ENCODE measurements at regions not wholly inside any gene's neighbourhood (a gene's known extent, or its start where the extent isn't known, plus 50 kb on each side); places are given as distances from the start of the nearest gene placed in this dataset.

- H3K4me1 Mint-ChIP-seq (ENCODE audit: low read depth, unreplicated experiment), result no peaks in the 10 kb centered on the region
- peaks cover 3% of the 10 kb centered on the region for H3K9me3 Mint-ChIP-seq (ENCODE audit: unreplicated experiment)
- no peaks in the 10 kb centered on the region for H3K36me3 Mint-ChIP-seq (ENCODE audit: low read depth, unreplicated experiment)
- TF ChIP-seq CTCF (IDR thresholded peaks at IDR 0.05; ENCODE audit: insufficient read depth, low read depth, low read length) (no peak), EZH2 (IDR thresholded peaks at IDR 0.05; ENCODE audit: insufficient read depth, low read length) (no peak)
- H3K27me3 ChIP-seq (ENCODE audit: insufficient read depth, low read length), result no peaks in the 10 kb centered on the region
- H2AFZ ChIP-seq (ENCODE audit: low read depth, low read length), result no peak overlapping the region
- H3K27ac Mint-ChIP-seq (ENCODE audit: unreplicated experiment), result no peak overlapping the region
- no peak overlapping the region for H3K27ac ChIP-seq (ENCODE audit: low read depth, low read length)
- no peak overlapping the region for H3K4me3 Mint-ChIP-seq (ENCODE audit: unreplicated experiment)
- no peaks in the 10 kb centered on the region for H3K36me3 ChIP-seq (ENCODE audit: insufficient read depth, low read length)
- H3K9me3 ChIP-seq (ENCODE audit: insufficient read depth, low read depth, low read length), result no peaks in the 10 kb centered on the region
- no peak overlapping the region for H3K4me3 ChIP-seq (ENCODE audit: insufficient read depth, low read depth, low read length)
- DNase-seq (ENCODE audit: low read depth), result no peak
- no peaks in the 10 kb centered on the region for H3K4me1 ChIP-seq (ENCODE audit: insufficient read depth, low read length)
- H3K27me3 Mint-ChIP-seq (ENCODE audit: low read depth, unreplicated experiment), result no peaks in the 10 kb centered on the region
- no peak overlapping the region for H3K9ac ChIP-seq (ENCODE audit: low read length)
- no peak for FAIRE-seq
- no peaks in the 10 kb centered on the region for H3K79me2 ChIP-seq (ENCODE audit: insufficient read depth, low read length)
- no peaks in the 10 kb centered on the region for H4K20me1 ChIP-seq (ENCODE audit: insufficient read depth, low read length)
- no peak overlapping the region for H3K4me2 ChIP-seq (ENCODE audit: low read length)
Observed at GRCh38 chr2:159867567-159868361, 69.8 kb upstream of the CD302 start.

GRCh38 chr2:159863526-159864160 lies 65.6 kb upstream of the CD302 start:
- FAIRE-seq (no peak), DNase-seq (ENCODE audit: low read depth) (no peak)
- no peak overlapping the region for H2AFZ ChIP-seq (ENCODE audit: low read depth, low read length)
- Mint-ChIP-seq H3K9me3 (ENCODE audit: unreplicated experiment) (peaks cover 3% of the 10 kb centered on the region), H3K4me3 (ENCODE audit: unreplicated experiment) (no peak overlapping the region), H3K27ac (ENCODE audit: unreplicated experiment) (no peak overlapping the region), H3K4me1 (ENCODE audit: low read depth, unreplicated experiment) (no peaks in the 10 kb centered on the region), H3K36me3 (ENCODE audit: low read depth, unreplicated experiment) (no peaks in the 10 kb centered on the region), H3K27me3 (ENCODE audit: low read depth, unreplicated experiment) (no peaks in the 10 kb centered on the region)
- H3K36me3 ChIP-seq (ENCODE audit: insufficient read depth, low read length), result no peaks in the 10 kb centered on the region
- H3K79me2 ChIP-seq (ENCODE audit: insufficient read depth, low read length), result no peaks in the 10 kb centered on the region
- no peak for TF ChIP-seq CTCF (IDR thresholded peaks at IDR 0.05; ENCODE audit: insufficient read depth, low read depth, low read length)
- no peak for TF ChIP-seq EZH2 (IDR thresholded peaks at IDR 0.05; ENCODE audit: insufficient read depth, low read length)
- no peaks in the 10 kb centered on the region for H4K20me1 ChIP-seq (ENCODE audit: insufficient read depth, low read length)
- H3K4me2 ChIP-seq (ENCODE audit: low read length), result no peak overlapping the region
- H3K4me3 ChIP-seq (ENCODE audit: insufficient read depth, low read depth, low read length), result no peak overlapping the region
- H3K9me3 ChIP-seq (ENCODE audit: insufficient read depth, low read depth, low read length), result no peaks in the 10 kb centered on the region
- H3K9ac ChIP-seq (ENCODE audit: low read length), result no peak overlapping the region
- no peaks in the 10 kb centered on the region for H3K27me3 ChIP-seq (ENCODE audit: insufficient read depth, low read length)
- H3K4me1 ChIP-seq (ENCODE audit: insufficient read depth, low read length), result no peaks in the 10 kb centered on the region
- H3K27ac ChIP-seq (ENCODE audit: low read depth, low read length), result no peak overlapping the region
